ENCODE measurements at regions not wholly inside any gene's neighbourhood (a gene's known extent, or its start where the extent isn't known, plus 50 kb on each side); places are given as distances from the start of the nearest gene placed in this dataset.

GRCh38 chr15:45773149-45773548 is 138.3 kb downstream of the SQOR start:
- no peak for DNase-seq (ENCODE audit: extremely low read depth, low read depth)
- no peak for TF ChIP-seq CTCF (IDR thresholded peaks at IDR 0.05; ENCODE audit: low read depth, low read length)

DNA sequence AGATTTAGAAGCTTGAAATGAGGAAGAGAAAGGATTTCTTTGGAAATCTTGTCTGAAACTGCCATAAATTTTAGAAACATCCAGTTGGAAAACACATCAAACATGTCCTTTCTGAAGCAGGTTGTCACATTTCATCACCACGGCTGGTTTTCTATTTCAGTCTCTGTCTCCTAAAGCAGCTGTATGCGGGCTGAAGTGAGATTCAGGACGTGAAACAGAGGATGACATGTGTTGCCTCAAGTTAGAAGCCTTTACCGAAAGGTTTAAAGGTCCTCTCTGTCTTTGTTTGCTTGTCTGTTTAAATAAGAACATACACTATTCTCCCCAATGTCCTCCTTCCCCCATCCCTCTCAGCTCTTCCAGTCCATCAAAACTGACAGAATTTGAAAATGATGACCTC is 141.9 kb downstream of the SQOR start:
- TF ChIP-seq CTCF (IDR thresholded peaks at IDR 0.05; ENCODE audit: low read depth, low read length), result no peak
- no peak for DNase-seq (ENCODE audit: extremely low read depth, low read depth)

GRCh38 chr15:45777781-45778180 is 143.0 kb downstream of the SQOR start:
- TF ChIP-seq CTCF (IDR thresholded peaks at IDR 0.05; ENCODE audit: low read depth, low read length), result no peak
- DNase-seq (ENCODE audit: extremely low read depth, low read depth), result no peak

DNA sequence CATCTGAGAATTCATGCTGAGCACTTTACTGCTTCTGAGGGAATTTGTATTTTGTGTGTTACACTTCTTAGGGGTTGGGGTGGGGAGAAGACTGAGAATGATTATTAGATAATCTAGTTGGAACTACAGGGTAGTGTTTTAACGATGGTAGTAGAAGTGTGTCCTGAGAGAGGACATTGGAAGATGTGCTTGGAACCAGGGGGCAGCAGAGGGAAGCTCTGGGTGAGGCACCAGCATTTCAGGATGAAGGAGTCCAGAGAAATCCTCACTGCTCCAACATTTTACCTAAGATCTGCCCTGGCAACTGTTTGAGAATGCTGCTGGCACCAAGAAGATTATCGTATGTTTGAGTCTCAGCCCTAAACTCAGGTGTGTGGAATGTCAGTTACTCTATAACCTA is 145.5 kb downstream of the SQOR start:
- no peak for TF ChIP-seq CTCF (IDR thresholded peaks at IDR 0.05; ENCODE audit: low read depth, low read length)
- DNase-seq (ENCODE audit: extremely low read depth, low read depth), result no peak

DNA sequence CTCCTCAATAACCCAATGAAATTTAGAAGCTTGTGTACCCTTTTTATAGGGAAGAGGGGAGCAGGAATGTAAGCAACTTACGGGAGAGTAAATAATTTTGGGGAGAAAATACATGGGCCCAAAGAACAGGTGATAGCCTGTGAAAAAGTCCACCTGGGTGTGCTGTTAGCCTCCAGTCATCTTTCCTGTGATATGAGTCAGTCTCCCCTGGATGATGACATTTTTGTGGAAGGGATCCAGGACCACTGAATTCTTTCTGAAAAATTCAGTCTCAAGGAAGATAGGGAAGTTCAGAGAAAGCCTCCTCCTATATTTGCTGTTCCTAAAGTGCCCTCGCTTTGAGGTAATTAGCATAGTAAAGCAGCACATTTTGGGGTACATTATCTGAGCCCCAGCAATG is 149.8 kb downstream of the SQOR start:
- no peak for DNase-seq (ENCODE audit: extremely low read depth, low read depth)
- TF ChIP-seq CTCF (IDR thresholded peaks at IDR 0.05; ENCODE audit: low read depth, low read length), result no peak

DNA sequence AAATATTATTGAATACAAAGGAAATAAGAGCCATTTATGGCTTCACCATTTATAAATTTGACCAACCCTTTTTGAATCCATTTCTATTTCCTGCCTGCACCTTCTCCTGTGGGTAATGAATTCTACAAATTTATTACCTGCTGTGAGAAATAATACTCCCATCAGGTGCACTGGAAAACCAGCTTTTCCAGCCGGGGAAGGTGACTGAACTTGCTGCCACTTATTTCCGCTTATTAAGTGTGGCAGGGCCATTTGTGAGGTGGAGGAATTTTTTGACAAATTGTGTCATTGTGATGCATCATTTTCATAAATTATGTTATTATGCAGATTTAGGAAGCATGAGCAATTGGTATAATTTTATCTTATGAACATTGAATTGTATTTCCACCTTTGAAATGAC is 151.1 kb downstream of the SQOR start:
- no peak for TF ChIP-seq CTCF (IDR thresholded peaks at IDR 0.05; ENCODE audit: low read depth, low read length)
- no peak for DNase-seq (ENCODE audit: extremely low read depth, low read depth)

GRCh38 chr15:45790325-45790943 is 155.6 kb downstream of the SQOR start:
- peak; percentile 45 for TF ChIP-seq CTCF (IDR thresholded peaks at IDR 0.05; ENCODE audit: low read depth, low read length)
- no peak for DNase-seq (ENCODE audit: extremely low read depth, low read depth)

Data from AG09319 (cell line).